GM21447 (cell line): ENCODE measurements at regions not wholly inside any gene's neighbourhood (a gene's known extent, or its start where the extent isn't known, plus 50 kb on each side); places are given as distances from the start of the nearest gene placed in this dataset.
"Not testable (repeated sequence)": the region's sequence is repeated elsewhere in the genome, so short reads cannot be mapped to it uniquely, and the experiment has no call there.

ENCODE experiments used
- ATAC-seq: cut with Tn5 transposase; IDR thresholded peaks from one replicate; pipeline ENCODE4 v1.9.1; 2021; ENCODE audit not compliant: unreplicated experiment

GRCh38 chr17:77332981-77333685, 192.4 kb downstream of the SEC14L1 start:
- ATAC-seq, result no peak

GRCh38 chr17:77337150-77337549, 196.4 kb downstream of the SEC14L1 start:
- ATAC-seq, result no peak

- no peak for ATAC-seq
These were observed 200.3 kb downstream of the SEC14L1 start for GRCh38 chr17:77341069-77341541.

- not testable (repeated sequence) for ATAC-seq
These were observed 201.9 kb downstream of the SEC14L1 start for GRCh38 chr17:77342656-77342990.

- ATAC-seq, result no peak
These were observed 202.4 kb downstream of the SEC14L1 start for GRCh38 chr17:77343031-77343800.

- ATAC-seq, result no peak
These were observed 203.3 kb downstream of the SEC14L1 start for GRCh38 chr17:77344038-77344437.

- ATAC-seq, result no peak
These were observed 204.6 kb downstream of the SEC14L1 start for GRCh38 chr17:77345260-77345910.

- ATAC-seq, result no peak
These were observed 206.0 kb downstream of the SEC14L1 start for GRCh38 chr17:77346765-77347164.

GRCh38 chr17:77347544-77347943, 206.8 kb downstream of the SEC14L1 start:
- ATAC-seq, result no peak

GRCh38 chr17:77349976-77350830, 209.4 kb downstream of the SEC14L1 start:
- no peak for ATAC-seq

- ATAC-seq, result no peak
These were observed 211.7 kb downstream of the SEC14L1 start for GRCh38 chr17:77352441-77352840.

GRCh38 chr17:77352996-77353395, 212.2 kb downstream of the SEC14L1 start:
- no peak for ATAC-seq

GRCh38 chr17:77353684-77354419, 213.1 kb downstream of the SEC14L1 start:
- no peak for ATAC-seq

GRCh38 chr17:77354420-77354669, 213.6 kb downstream of the SEC14L1 start:
- ATAC-seq, result no peak

GRCh38 chr17:77354670-77355455, 214.1 kb downstream of the SEC14L1 start:
- no peak for ATAC-seq

- no peak for ATAC-seq
These were observed 215.4 kb downstream of the SEC14L1 start for GRCh38 chr17:77356109-77356689.

GRCh38 chr17:77356690-77357201, 216.0 kb downstream of the SEC14L1 start:
- ATAC-seq, result no peak

GRCh38 chr17:77358801-77359200, 218.0 kb downstream of the SEC14L1 start:
- ATAC-seq, result no peak

GRCh38 chr17:77359236-77359635, 218.5 kb downstream of the SEC14L1 start:
- no peak for ATAC-seq
